ENCODE measurements at regions not wholly inside any gene's neighbourhood (a gene's known extent, or its start where the extent isn't known, plus 50 kb on each side); places are given as distances from the start of the nearest gene placed in this dataset.

DNA sequence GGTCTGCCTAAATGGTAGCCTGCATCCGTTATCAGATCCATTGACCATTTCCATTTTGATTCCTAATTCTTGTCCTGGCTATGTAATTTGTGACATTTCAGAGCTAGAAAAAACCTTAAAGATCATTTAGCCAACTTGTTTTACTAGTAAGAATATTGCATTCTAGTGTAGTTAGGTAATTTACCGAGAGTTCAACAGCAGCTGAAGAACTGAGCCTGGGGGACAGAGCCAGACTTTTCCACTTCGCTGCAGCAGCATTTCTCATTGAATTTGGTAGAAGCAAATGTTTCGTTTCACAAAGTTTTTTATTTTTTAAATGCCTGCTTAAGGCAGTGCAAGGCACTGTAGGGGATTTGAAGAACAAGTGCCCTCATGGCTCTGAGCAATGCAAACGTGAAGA, 59.2 kb upstream of the MARCHF10 start:
- Histone ChIP-seq H3K9me3 (ENCODE audit: control insufficient read depth in 4 of 4, low read length in 3 of 4) (peaks cover 0 to 6% (median under 1%) of the 10 kb centered on the region in 4 donors), H3K4me3 (ENCODE audit: low read depth in 1 of 3, low read length in 3 of 3) (no peak overlapping the region), H3K36me3 (ENCODE audit: control insufficient read depth in 4 of 4, insufficient read depth in 3 of 4, low read depth in 1 of 4, low read length in 3 of 4) (no peaks in the 10 kb centered on the region), H3K27ac (ENCODE audit: low read depth in 1 of 2, low read length in 2 of 2) (no peak overlapping the region), H3K9ac (ENCODE audit: low read depth in 1 of 2, low read length in 2 of 2) (no peak overlapping the region), H3K4me1 (ENCODE audit: control insufficient read depth in 4 of 4, insufficient read depth in 4 of 4, low read length in 3 of 4) (no peaks in the 10 kb centered on the region), H3K27me3 (ENCODE audit: control insufficient read depth in 4 of 4, insufficient read depth in 4 of 4, low read length in 3 of 4) (peaks cover 0 to 10% (median 0%) of the 10 kb centered on the region in 4 donors)
- TF ChIP-seq RAD21 (IDR thresholded peaks at IDR 0.05) (no peak), SP1 (IDR thresholded peaks at IDR 0.05) (no peak), GABPA (IDR thresholded peaks at IDR 0.05 in 1 of 2, conservative IDR thresholded peaks at IDR 0.05 in 1 of 2) (no peak), TAF1 (conservative IDR thresholded peaks at IDR 0.05) (no peak), YY1 (IDR thresholded peaks at IDR 0.05) (no peak)
- TF ChIP-seq, protein P1, sequence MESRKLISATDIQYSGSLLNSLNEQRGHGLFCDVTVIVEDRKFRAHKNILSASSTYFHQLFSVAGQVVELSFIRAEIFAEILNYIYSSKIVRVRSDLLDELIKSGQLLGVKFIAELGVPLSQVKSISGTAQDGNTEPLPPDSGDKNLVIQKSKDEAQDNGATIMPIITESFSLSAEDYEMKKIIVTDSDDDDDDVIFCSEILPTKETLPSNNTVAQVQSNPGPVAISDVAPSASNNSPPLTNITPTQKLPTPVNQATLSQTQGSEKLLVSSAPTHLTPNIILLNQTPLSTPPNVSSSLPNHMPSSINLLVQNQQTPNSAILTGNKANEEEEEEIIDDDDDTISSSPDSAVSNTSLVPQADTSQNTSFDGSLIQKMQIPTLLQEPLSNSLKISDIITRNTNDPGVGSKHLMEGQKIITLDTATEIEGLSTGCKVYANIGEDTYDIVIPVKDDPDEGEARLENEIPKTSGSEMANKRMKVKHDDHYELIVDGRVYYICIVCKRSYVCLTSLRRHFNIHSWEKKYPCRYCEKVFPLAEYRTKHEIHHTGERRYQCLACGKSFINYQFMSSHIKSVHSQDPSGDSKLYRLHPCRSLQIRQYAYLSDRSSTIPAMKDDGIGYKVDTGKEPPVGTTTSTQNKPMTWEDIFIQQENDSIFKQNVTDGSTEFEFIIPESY (IDR thresholded peaks at IDR 0.05), result no peak
- TF ChIP-seq, protein P2, sequence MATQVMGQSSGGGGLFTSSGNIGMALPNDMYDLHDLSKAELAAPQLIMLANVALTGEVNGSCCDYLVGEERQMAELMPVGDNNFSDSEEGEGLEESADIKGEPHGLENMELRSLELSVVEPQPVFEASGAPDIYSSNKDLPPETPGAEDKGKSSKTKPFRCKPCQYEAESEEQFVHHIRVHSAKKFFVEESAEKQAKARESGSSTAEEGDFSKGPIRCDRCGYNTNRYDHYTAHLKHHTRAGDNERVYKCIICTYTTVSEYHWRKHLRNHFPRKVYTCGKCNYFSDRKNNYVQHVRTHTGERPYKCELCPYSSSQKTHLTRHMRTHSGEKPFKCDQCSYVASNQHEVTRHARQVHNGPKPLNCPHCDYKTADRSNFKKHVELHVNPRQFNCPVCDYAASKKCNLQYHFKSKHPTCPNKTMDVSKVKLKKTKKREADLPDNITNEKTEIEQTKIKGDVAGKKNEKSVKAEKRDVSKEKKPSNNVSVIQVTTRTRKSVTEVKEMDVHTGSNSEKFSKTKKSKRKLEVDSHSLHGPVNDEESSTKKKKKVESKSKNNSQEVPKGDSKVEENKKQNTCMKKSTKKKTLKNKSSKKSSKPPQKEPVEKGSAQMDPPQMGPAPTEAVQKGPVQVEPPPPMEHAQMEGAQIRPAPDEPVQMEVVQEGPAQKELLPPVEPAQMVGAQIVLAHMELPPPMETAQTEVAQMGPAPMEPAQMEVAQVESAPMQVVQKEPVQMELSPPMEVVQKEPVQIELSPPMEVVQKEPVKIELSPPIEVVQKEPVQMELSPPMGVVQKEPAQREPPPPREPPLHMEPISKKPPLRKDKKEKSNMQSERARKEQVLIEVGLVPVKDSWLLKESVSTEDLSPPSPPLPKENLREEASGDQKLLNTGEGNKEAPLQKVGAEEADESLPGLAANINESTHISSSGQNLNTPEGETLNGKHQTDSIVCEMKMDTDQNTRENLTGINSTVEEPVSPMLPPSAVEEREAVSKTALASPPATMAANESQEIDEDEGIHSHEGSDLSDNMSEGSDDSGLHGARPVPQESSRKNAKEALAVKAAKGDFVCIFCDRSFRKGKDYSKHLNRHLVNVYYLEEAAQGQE (IDR thresholded peaks at IDR 0.05), result no peak
- TF ChIP-seq, protein P3, sequence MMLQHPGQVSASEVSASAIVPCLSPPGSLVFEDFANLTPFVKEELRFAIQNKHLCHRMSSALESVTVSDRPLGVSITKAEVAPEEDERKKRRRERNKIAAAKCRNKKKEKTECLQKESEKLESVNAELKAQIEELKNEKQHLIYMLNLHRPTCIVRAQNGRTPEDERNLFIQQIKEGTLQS (IDR thresholded peaks at IDR 0.05), result no peak
- 74% methylated on average over 5 of the region's 5 CpGs for WGBS
- DNase-seq (ENCODE audit: low spot score), result no peak

DNA sequence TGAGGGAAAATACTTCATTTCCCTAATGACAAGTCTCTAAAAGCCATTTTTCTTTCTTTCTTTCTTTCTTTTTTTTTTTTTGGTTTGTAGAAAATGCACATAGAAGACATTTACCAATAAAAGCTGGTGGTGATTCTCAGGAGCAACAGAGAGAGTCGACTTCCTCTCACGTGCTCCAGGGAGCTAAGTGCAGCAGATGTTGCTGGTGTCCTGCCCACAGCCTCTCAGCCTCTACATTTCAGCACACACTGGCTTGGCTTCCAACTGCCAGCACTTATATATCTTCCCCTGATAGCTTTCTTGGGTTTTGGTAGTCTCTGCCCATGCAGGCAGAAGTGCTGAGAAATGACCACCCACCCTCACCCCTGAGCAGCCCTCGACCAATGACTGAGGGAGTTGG, 58.4 kb upstream of the MARCHF10 start:
- no peak overlapping the region for H3K9ac ChIP-seq (ENCODE audit: low read depth in 1 of 2, low read length in 2 of 2)
- H3K4me3 ChIP-seq (ENCODE audit: low read depth in 1 of 3, low read length in 3 of 3), result no peak overlapping the region
- WGBS, result 62% methylated on average over 3 of the region's 3 CpGs
- H3K27me3 ChIP-seq (ENCODE audit: control insufficient read depth in 4 of 4, insufficient read depth in 4 of 4, low read length in 3 of 4), result peaks cover 0 to 10% (median 0%) of the 10 kb centered on the region in 4 donors
- H3K36me3 ChIP-seq (ENCODE audit: control insufficient read depth in 4 of 4, insufficient read depth in 3 of 4, low read depth in 1 of 4, low read length in 3 of 4), result no peaks in the 10 kb centered on the region
- no peak for DNase-seq (ENCODE audit: low spot score)
- H3K9me3 ChIP-seq (ENCODE audit: control insufficient read depth in 4 of 4, low read length in 3 of 4), result peaks cover 0 to 6% (median under 1%) of the 10 kb centered on the region in 4 donors
- H3K4me1 ChIP-seq (ENCODE audit: control insufficient read depth in 4 of 4, insufficient read depth in 4 of 4, low read length in 3 of 4), result no peaks in the 10 kb centered on the region
- no peak overlapping the region for H3K27ac ChIP-seq (ENCODE audit: low read depth in 1 of 2, low read length in 2 of 2)
- TF ChIP-seq FOXA1 (IDR thresholded peaks at IDR 0.05), result no peak
- TF ChIP-seq, protein P3 (IDR thresholded peaks at IDR 0.05), result no peak
- TF ChIP-seq, protein P1 (IDR thresholded peaks at IDR 0.05), result no peak
